Bronchial epithelial cell (primary cell): ENCODE measurements at regions not wholly inside any gene's neighbourhood (a gene's known extent, or its start where the extent isn't known, plus 50 kb on each side); places are given as distances from the start of the nearest gene placed in this dataset.

Source experiments
- DNase-seq: peaks from one replicate; pipeline ENCODE4 v3.0.0-alpha.2; 2010; ENCODE audit warnings: low read depth
- FAIRE-seq: peaks from 2 replicates; lab custom pipeline; 2011; peaks lifted over from hg19 to GRCh38; lab: Jason Lieb, UNC
- H3K27me3 ChIP-seq: 2 replicates; pipeline ENCODE4 v1.5.1; 2011; ENCODE audit warnings: low read length; ENCODE audit not compliant: control insufficient read depth, insufficient read depth
- H3K36me3 ChIP-seq: 2 replicates; pipeline ENCODE4 v1.5.1; 2011; ENCODE audit warnings: low read length; ENCODE audit not compliant: control insufficient read depth, insufficient read depth
- H3K4me3 ChIP-seq: 2 replicates; pipeline ENCODE4 v1.5.1; 2011; ENCODE audit warnings: mild to moderate bottlenecking, low read depth, low read length, control low read depth
- CTCF ChIP-seq: IDR thresholded peaks from 2 replicates; pipeline ENCODE4 v1.5.1; 2011; ENCODE audit warnings: mild to moderate bottlenecking, moderate library complexity, low read length, control low read depth, inconsistent platforms; ENCODE audit not compliant: insufficient read depth, severe bottlenecking

- no peaks in the 10 kb centered on the region for H3K27me3 ChIP-seq
Measured at GRCh38 chrX:94775640-94776039, 1101.6 kb downstream of the FAM133A start.

GRCh38 chrX:94813541-94813940 lies 1139.5 kb downstream of the FAM133A start:
- no peak for TF ChIP-seq CTCF
- H3K27me3 ChIP-seq, result no peaks in the 10 kb centered on the region
- DNase-seq, result no peak
- H3K4me3 ChIP-seq, result no peak overlapping the region
- no peak for FAIRE-seq
- H3K36me3 ChIP-seq, result no peaks in the 10 kb centered on the region

More at GRCh38 chrX:94775640-94776039, 1101.6 kb downstream of the FAM133A start:
- Histone ChIP-seq H3K4me3 (no peak overlapping the region), H3K36me3 (no peaks in the 10 kb centered on the region)
- DNase-seq, result no peak
- FAIRE-seq, result no peak
- TF ChIP-seq CTCF, result no peak

- Histone ChIP-seq H3K4me3 (no peak overlapping the region), H3K27me3 (no peaks in the 10 kb centered on the region), H3K36me3 (no peaks in the 10 kb centered on the region)
- no peak for TF ChIP-seq CTCF
- FAIRE-seq (no peak), DNase-seq (no peak)
Measured at GRCh38 chrX:94814216-94814615, 1140.2 kb downstream of the FAM133A start.

GRCh38 chrX:94830717-94831116 lies 1156.7 kb downstream of the FAM133A start:
- FAIRE-seq, result no peak
- no peak for TF ChIP-seq CTCF

GRCh38 chrX:94831364-94831763 lies 1157.4 kb downstream of the FAM133A start:
- peak; percentile 17 for DNase-seq
- Histone ChIP-seq H3K27me3 (no peaks in the 10 kb centered on the region), H3K4me3 (no peak overlapping the region), H3K36me3 (no peaks in the 10 kb centered on the region)
- TF ChIP-seq CTCF, result peak; percentile 5
- FAIRE-seq, result no peak

More at GRCh38 chrX:94830717-94831116, 1156.7 kb downstream of the FAM133A start:
- H3K27me3 ChIP-seq, result no peaks in the 10 kb centered on the region
- no peaks in the 10 kb centered on the region for H3K36me3 ChIP-seq
- H3K4me3 ChIP-seq, result no peak overlapping the region
- no peak for DNase-seq

GRCh38 chrX:94834226-94834625 lies 1160.2 kb downstream of the FAM133A start:
- Histone ChIP-seq H3K27me3 (no peaks in the 10 kb centered on the region), H3K4me3 (no peak overlapping the region), H3K36me3 (no peaks in the 10 kb centered on the region)
- no peak for TF ChIP-seq CTCF
- FAIRE-seq (peak; percentile 50), DNase-seq (no peak)
